ENCODE measurements at regions not wholly inside any gene's neighbourhood (a gene's known extent, or its start where the extent isn't known, plus 50 kb on each side); places are given as distances from the start of the nearest gene placed in this dataset.

DNA sequence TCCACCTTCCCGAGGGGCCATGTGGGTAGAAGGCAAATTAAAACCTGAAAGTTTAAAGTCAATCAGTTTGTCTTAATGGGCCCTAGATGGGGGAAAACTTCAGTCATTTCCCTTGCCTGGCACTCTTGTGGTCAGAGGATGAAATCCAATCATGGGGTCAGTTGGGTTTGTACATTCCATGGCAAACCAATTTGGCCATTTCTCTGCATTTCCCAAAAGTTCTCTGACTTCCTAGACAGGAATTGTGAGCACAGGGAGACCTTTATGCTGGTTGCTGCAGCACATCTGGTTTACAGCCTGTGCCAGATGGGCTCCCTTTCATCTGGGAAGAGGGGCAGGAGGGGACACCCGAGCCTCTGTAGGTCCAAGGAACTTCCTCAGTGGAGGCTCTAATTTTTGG, 113.0 kb downstream of the CYP26A1 start:
- TF ChIP-seq PKNOX1 (IDR thresholded peaks at IDR 0.05): no peak
- TF ChIP-seq SP1 (IDR thresholded peaks at IDR 0.05): no peak
